GM20000 (cell line): ENCODE measurements at regions not wholly inside any gene's neighbourhood (a gene's known extent, or its start where the extent isn't known, plus 50 kb on each side); places are given as distances from the start of the nearest gene placed in this dataset.

Experiments
- DNase-seq: peaks from one replicate; pipeline ENCODE4 v3.0.0; 2012; ENCODE audit warnings: low spot score
- TF ChIP-seq, protein P1 (sequence below): IDR thresholded peaks from 2 replicates; pipeline ENCODE4 v1.5.1; 2012; ENCODE audit warnings: mild to moderate bottlenecking, control low read depth; ENCODE audit errors: extremely low read depth, missing control alignments

DNA sequence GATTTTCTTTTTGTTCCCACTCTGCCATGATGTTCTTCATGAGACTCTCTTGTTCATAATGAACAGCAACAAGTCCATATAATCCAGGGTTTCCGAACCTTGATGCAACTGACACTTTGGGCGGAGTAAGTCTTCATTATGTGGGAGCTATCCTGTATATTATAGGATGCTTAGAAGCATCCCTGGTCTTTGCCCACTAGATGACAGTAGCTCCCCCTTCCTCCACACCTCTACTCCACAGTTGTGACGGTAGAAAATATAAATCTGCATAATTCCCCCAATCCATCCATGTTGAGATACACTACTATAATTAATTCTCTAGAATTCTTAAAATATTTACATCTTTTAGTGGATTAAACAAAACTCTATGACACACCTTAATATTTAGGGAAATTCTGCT, 482.2 kb upstream of the CELF4 start:
- TF ChIP-seq, protein P1, sequence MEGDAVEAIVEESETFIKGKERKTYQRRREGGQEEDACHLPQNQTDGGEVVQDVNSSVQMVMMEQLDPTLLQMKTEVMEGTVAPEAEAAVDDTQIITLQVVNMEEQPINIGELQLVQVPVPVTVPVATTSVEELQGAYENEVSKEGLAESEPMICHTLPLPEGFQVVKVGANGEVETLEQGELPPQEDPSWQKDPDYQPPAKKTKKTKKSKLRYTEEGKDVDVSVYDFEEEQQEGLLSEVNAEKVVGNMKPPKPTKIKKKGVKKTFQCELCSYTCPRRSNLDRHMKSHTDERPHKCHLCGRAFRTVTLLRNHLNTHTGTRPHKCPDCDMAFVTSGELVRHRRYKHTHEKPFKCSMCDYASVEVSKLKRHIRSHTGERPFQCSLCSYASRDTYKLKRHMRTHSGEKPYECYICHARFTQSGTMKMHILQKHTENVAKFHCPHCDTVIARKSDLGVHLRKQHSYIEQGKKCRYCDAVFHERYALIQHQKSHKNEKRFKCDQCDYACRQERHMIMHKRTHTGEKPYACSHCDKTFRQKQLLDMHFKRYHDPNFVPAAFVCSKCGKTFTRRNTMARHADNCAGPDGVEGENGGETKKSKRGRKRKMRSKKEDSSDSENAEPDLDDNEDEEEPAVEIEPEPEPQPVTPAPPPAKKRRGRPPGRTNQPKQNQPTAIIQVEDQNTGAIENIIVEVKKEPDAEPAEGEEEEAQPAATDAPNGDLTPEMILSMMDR = no peak
- no peak for DNase-seq

DNA sequence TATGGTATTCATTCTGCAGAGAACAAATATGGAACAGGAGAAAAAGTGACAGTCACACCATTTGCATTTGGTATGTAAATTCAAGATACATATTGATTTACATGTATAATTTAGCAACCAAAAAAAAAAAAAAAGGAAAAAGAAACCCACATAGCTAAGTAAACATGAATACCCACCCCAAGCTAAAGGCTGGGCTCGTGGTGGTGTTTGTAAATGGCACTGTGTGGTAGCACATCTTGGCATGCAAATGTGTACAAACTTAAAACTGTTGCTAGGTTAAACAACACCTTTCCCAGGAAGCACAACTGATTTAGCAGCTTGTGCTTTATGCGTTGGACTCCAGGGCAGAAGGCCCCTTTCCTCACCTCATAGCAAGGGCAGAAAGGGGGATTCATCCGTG, 481.1 kb upstream of the CELF4 start:
- TF ChIP-seq, protein P1 = no peak
- no peak for DNase-seq

DNA sequence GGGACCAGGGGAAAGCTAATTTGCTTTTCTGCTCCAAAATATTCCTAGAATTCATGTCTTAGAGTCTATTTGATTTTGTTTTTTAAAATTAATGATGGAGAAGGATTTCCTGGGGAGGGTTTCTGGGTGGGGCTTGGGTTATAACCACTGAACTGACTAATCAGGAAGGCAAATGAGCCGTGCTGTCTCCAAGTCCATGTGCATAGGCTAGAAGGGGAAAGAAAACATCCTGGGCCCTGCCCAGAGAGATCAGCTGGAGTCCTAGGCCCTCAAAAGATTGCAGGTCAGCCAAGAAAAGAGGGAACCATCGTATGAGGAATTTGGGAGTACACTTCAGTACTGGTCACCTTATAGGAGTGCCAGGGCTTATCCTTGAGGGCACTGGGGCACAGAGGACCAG, 480.2 kb upstream of the CELF4 start:
- TF ChIP-seq, protein P1 = no peak
- DNase-seq = no peak

DNA sequence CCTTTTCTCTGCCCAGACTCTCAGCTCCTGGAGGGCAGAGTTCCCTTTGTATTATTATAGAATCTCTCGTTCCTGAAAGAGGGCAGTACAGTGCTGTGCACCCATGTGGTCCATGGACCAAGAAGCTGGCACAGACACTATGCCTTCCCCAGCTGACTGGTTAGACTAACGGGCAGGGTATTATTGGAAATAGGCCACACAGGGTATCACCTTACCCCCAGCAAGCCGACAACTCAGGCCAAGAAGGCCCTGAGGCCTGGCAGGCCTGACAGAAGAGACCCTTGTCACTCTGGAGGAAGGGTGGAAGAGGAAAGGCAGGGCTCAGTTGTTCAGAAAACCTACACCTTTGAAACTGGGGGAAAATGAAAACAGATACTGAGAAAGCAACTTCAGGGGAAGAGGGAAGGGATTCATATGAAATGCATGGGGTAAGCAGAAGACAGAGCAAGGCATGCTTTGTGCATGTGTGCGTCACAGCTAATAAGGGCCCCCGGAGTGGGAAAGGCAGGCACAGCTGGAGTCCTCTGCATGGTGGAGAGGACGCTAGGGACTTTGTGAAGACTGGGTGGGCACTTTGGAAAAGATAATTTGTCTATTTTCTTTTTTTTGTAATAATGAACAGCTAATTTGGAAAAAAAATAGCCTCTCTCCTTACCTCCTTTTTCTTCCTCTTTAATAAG, 476.8 kb upstream of the CELF4 start:
- no peak for DNase-seq
- TF ChIP-seq, protein P1 = no peak

DNA sequence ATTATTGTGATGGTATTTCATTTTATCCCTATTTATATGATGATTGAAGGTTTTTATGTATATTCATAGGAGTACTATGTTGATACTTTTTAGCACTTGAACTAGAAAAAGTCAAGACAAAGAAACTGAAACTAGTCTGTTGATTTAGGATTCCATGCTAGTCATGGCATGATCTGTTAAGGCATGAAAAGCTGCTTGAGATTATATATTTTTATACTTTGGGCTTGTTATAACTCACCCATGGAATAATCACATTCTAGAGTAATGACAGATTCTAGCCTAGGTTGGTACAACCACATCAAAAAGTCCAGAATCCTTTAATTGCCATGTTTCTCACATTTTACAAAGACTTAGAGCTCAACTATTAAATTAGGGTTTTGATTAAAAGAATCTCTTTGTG, 472.6 kb upstream of the CELF4 start:
- DNase-seq = no peak
- TF ChIP-seq, protein P1 = no peak

DNA sequence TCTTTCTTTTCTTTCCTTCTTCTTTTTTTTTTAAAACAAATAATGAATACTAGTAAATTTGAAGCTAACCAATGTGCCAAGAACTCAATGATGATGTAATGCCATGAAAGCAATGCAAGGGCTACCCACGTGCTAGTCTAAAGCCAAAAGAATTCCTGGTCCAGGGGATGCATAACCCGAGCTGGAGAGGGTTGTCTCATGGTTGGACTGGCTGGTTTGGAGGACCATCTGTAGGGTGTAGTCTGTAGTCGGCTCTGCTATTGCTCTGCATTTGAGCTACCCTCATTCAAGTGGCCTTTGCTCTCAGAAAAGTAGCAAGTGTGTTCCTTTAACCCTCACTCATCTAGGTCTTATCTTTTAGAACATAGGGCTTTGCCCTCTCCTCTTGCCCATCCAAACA, 469.6 kb upstream of the CELF4 start:
- DNase-seq = no peak
- TF ChIP-seq, protein P1 = no peak

DNA sequence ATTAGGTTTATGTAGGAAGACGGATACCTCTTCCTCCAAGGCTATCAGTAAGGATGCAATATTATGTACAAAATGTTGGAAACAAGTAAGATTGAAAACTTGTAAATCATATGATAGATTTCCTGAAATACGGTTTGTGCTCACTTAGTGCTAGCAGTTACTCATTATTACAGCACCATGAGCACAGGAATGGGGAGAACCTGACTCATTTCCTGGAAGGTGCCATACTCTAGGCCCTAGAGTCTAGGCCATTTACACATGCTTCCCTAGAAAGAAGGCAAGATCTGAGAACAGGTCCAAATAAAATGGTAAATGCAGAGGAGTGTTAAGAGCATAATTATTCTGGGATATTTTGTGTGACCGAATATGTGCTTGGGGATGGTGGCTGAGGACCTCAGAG, 467.7 kb upstream of the CELF4 start:
- TF ChIP-seq, protein P1 = no peak
- DNase-seq = no peak
